OCI-LY1 (cell line): ENCODE measurements at regions not wholly inside any gene's neighbourhood (a gene's known extent, or its start where the extent isn't known, plus 50 kb on each side); places are given as distances from the start of the nearest gene placed in this dataset.

ENCODE experiments used
- CTCF ChIP-seq: fragments of 200-600 bp; sonication (generic), shearing (Covaris generic); IDR thresholded peaks from 2 replicates; pipeline ENCODE4 v1.5.1; 2017; ENCODE audit warnings: mild to moderate bottlenecking, antibody characterized with exemption, low read length, moderate library complexity, mixed read lengths
- EZH2 ChIP-seq: fragments of 200-600 bp; sonication (generic), shearing (Covaris generic); IDR thresholded peaks from 2 replicates; pipeline ENCODE4 v1.8.0; 2017; ENCODE audit warnings: borderline replicate concordance, mixed run types, mild to moderate bottlenecking, antibody characterized with exemption, low read length, moderate library complexity, mixed read lengths

GRCh38 chr14:54207075-54207474 is 189.7 kb upstream of the CDKN3 start:
- no peak for TF ChIP-seq CTCF
- TF ChIP-seq EZH2: no peak
